ENCODE measurements at regions not wholly inside any gene's neighbourhood (a gene's known extent, or its start where the extent isn't known, plus 50 kb on each side); places are given as distances from the start of the nearest gene placed in this dataset.
"Not testable (repeated sequence)": the region's sequence is repeated elsewhere in the genome, so short reads cannot be mapped to it uniquely, and the experiment has no call there.

GRCh38 chr17:68097161-68097805 is 61.7 kb downstream of the KPNA2 start:
- no peaks in the 10 kb centered on the region for H4K20me1 ChIP-seq (ENCODE audit: control insufficient read depth, extremely low read depth, insufficient read depth, low read length)
- H3K4me1 ChIP-seq (ENCODE audit: control insufficient read depth, extremely low read depth, insufficient read depth, low read length): no peaks in the 10 kb centered on the region
- H3K4me2 ChIP-seq (ENCODE audit: extremely low read depth, insufficient read depth, low read length): no peak overlapping the region
- no peak for DNase-seq (ENCODE audit: low read depth in 2 of 2)
- no peaks in the 10 kb centered on the region for H3K79me2 ChIP-seq (ENCODE audit: control insufficient read depth, insufficient read depth, low read length)
- H2AFZ ChIP-seq (ENCODE audit: low read length): no peak overlapping the region
- H3K4me3 ChIP-seq (replicated peaks in 1 of 4; ENCODE audit: control extremely low read depth in 1 of 4, insufficient read depth in 1 of 4, low read depth in 3 of 4, low read length in 4 of 4): no peak overlapping the region
- H3K36me3 ChIP-seq (ENCODE audit: control insufficient read depth, insufficient read depth, low read length): no peaks in the 10 kb centered on the region
- no peak overlapping the region for H3K9ac ChIP-seq (ENCODE audit: insufficient read depth, low read length)
- no peaks in the 10 kb centered on the region for H3K27me3 ChIP-seq (ENCODE audit: control insufficient read depth, insufficient read depth, low read length)
- TF ChIP-seq, protein P1, sequence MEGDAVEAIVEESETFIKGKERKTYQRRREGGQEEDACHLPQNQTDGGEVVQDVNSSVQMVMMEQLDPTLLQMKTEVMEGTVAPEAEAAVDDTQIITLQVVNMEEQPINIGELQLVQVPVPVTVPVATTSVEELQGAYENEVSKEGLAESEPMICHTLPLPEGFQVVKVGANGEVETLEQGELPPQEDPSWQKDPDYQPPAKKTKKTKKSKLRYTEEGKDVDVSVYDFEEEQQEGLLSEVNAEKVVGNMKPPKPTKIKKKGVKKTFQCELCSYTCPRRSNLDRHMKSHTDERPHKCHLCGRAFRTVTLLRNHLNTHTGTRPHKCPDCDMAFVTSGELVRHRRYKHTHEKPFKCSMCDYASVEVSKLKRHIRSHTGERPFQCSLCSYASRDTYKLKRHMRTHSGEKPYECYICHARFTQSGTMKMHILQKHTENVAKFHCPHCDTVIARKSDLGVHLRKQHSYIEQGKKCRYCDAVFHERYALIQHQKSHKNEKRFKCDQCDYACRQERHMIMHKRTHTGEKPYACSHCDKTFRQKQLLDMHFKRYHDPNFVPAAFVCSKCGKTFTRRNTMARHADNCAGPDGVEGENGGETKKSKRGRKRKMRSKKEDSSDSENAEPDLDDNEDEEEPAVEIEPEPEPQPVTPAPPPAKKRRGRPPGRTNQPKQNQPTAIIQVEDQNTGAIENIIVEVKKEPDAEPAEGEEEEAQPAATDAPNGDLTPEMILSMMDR (conservative IDR thresholded peaks at IDR 0.05 in 1 of 2, IDR thresholded peaks at IDR 0.05 in 1 of 2; ENCODE audit: low read depth in 1 of 2, low read length in 2 of 2): no peak
- no peak for TF ChIP-seq EZH2 (IDR thresholded peaks at IDR 0.05; ENCODE audit: low read length, missing control alignments)
- no peak overlapping the region for H3K27ac ChIP-seq (ENCODE audit: insufficient read depth, low read length)
- no peaks in the 10 kb centered on the region for H3K9me3 ChIP-seq (ENCODE audit: control insufficient read depth, insufficient read depth, low read depth, low read length)

DNA sequence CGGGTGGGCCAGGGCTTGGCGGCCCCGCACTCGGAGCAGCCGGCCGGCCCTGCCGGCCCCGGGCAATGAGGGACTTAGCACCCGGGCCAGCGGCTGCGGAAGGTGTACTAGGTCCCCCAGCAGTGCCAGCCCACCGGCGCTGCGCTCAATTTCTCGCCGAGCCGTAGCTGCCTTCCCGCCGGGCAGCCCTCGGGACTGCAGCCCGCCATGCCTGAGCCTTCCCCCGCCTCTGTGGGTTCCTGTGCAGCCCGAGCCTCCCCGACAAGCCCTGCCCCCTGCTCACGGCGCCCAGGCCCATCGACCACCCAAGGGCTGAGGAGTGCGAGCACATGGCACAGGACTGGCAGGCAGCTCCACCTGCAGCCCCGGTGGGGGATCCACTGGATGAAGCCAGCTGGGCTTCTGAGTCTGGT is 63.8 kb downstream of the KPNA2 start:
- H4K20me1 ChIP-seq (ENCODE audit: control insufficient read depth, extremely low read depth, insufficient read depth, low read length); H3K4me2 ChIP-seq (ENCODE audit: extremely low read depth, insufficient read depth, low read length); H3K9ac ChIP-seq (ENCODE audit: insufficient read depth, low read length); H3K4me3 ChIP-seq (replicated peaks in 1 of 4; ENCODE audit: control extremely low read depth in 1 of 4, insufficient read depth in 1 of 4, low read depth in 3 of 4, low read length in 4 of 4); H2AFZ ChIP-seq (ENCODE audit: low read length); DNase-seq (ENCODE audit: low read depth in 2 of 2); H3K79me2 ChIP-seq (ENCODE audit: control insufficient read depth, insufficient read depth, low read length); H3K27me3 ChIP-seq (ENCODE audit: control insufficient read depth, insufficient read depth, low read length); H3K4me1 ChIP-seq (ENCODE audit: control insufficient read depth, extremely low read depth, insufficient read depth, low read length); H3K36me3 ChIP-seq (ENCODE audit: control insufficient read depth, insufficient read depth, low read length); H3K9me3 ChIP-seq (ENCODE audit: control insufficient read depth, insufficient read depth, low read depth, low read length); H3K27ac ChIP-seq (ENCODE audit: insufficient read depth, low read length): not testable (repeated sequence)

DNA sequence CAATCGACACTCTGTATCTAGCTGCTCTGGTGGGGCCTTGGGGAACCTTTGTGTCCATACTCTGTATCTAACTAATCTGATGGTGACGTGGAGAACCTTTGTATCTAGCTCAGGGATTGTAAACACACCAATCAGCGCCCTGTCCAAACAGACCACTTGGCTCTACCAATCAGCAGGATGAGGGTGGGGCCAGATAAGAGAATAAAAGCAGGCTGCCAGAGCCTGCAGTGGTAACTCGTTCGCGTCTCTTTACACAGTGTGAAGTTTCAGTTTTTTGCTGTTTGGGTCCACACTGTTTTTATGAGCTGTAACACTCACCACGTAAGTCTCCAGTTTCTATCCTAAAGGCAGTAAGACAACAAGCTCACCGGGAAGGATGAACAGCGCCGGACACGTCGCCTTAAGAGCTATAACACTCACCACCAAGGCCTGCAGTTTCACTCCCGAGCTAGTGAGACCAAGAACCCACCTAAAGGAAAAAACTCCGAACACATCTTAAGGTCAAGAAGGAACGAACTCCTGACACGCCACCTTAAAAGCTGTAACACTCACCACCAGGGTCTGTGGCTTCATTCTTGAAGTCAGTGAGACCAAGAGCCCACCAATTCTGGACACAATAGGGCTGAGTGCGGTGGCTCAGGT is 64.6 kb downstream of the KPNA2 start:
- Histone ChIP-seq H3K4me3 (replicated peaks in 1 of 4; ENCODE audit: control extremely low read depth in 1 of 4, insufficient read depth in 1 of 4, low read depth in 3 of 4, low read length in 4 of 4) (no peak overlapping the region), H3K9me3 (ENCODE audit: control insufficient read depth, insufficient read depth, low read depth, low read length) (no peaks in the 10 kb centered on the region), H3K79me2 (ENCODE audit: control insufficient read depth, insufficient read depth, low read length) (no peaks in the 10 kb centered on the region), H3K9ac (ENCODE audit: insufficient read depth, low read length) (no peak overlapping the region), H3K36me3 (ENCODE audit: control insufficient read depth, insufficient read depth, low read length) (no peaks in the 10 kb centered on the region), H3K4me2 (ENCODE audit: extremely low read depth, insufficient read depth, low read length) (no peak overlapping the region), H3K27me3 (ENCODE audit: control insufficient read depth, insufficient read depth, low read length) (no peaks in the 10 kb centered on the region), H2AFZ (ENCODE audit: low read length) (no peak overlapping the region), H4K20me1 (ENCODE audit: control insufficient read depth, extremely low read depth, insufficient read depth, low read length) (no peaks in the 10 kb centered on the region), H3K4me1 (ENCODE audit: control insufficient read depth, extremely low read depth, insufficient read depth, low read length) (no peaks in the 10 kb centered on the region), H3K27ac (ENCODE audit: insufficient read depth, low read length) (no peak overlapping the region)
- DNase-seq (ENCODE audit: low read depth in 2 of 2): no peak
- TF ChIP-seq EZH2 (IDR thresholded peaks at IDR 0.05; ENCODE audit: low read length, missing control alignments): no peak
- TF ChIP-seq, protein P1 (conservative IDR thresholded peaks at IDR 0.05 in 1 of 2, IDR thresholded peaks at IDR 0.05 in 1 of 2; ENCODE audit: low read depth in 1 of 2, low read length in 2 of 2): no peak

Data from fibroblast of lung (primary cell).